Bone marrow (tissue), 2 donors: ENCODE measurements at regions not wholly inside any gene's neighbourhood (a gene's known extent, or its start where the extent isn't known, plus 50 kb on each side); places are given as distances from the start of the nearest gene placed in this dataset.

ENCODE experiments used
- DNase-seq, 2 donors: peaks; one replicate each; lab custom pipeline; 2025; lab: John Stamatoyannopoulos, UW

DNA sequence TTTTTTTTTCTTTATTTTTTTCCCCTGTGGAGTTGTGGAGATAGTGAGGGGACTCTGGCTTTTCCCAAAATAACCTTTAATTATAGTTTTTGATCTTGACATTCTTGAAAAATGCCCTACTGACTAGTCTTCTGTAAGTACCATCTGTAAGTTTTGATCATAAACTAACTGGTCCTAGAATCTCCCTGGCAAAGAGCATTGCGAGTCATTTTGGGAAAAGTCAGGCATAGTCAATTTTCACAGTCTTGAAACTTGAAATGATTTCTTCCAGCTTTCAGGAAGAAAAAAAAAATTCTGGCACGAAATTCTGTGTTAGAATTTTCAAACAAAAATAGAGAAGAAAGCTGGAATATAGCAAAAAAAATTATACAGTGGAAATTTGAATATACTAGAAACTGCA lies 181.2 kb upstream of the SNX7 start:
- no peak for DNase-seq

DNA sequence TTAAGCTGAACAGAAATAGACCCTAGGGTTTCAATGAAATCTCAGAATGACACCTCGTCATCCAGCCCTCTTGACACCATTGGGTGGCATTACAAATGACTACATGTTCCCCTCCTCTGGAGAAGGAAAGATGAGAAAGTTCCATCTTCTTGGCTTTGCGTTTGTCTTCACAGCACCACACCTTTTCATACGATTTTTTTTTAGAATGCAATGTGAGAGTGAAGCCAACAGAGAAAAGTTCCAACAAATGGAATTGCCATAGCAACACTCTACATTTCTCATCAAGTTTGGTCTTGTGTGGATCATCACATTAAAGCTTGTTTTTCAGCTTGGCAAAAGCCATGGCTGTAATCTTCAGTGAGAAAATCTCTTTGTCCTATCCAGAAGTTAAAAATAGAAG lies 183.4 kb upstream of the SNX7 start:
- DNase-seq, result no peak

DNA sequence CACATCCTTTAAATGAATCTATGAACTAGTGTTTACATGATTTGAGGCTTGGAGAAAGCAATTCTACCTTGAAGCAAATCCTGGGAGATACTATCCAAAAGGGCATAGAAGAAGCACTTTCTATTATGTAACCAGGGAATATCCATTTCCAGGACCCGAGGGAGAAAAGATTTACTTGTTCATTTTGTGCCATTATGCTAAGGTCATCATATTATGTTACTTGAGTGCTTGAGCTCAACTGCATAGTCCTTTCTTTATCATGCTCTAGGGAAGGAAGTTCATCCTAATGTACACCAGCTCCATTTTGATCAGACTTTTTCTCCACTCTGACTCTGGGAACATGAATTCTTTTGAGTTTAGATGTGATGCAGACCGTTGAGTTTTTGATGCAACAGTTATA lies 188.6 kb upstream of the SNX7 start:
- no peak for DNase-seq

GRCh38 chr1:98471633-98472032 lies 189.9 kb upstream of the SNX7 start:
- DNase-seq, result no peak

- no peak for DNase-seq
Observed at GRCh38 chr1:98468111-98468717, 193.3 kb upstream of the SNX7 start.

- no peak for DNase-seq
Observed at GRCh38 chr1:98467586-98467985, 193.9 kb upstream of the SNX7 start.

DNA sequence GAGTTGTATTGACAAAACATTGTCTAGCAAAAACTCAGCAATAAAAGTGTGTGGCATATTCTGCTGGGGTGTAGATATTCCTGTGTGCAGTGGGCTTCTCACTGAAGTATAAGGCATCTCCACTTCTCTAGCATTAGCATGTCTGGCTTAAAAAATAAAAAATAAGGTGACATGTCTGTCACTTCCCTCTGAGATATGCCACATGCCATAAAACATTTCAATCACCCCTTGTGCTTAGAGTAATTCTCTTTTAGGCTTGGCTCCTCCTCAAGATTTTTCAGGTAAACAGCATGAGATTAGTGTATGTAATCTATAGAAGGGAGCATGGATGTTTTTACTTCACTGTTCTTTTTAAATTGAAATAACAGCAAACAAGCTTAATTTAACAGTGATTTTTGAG lies 194.4 kb upstream of the SNX7 start:
- no peak for DNase-seq

DNA sequence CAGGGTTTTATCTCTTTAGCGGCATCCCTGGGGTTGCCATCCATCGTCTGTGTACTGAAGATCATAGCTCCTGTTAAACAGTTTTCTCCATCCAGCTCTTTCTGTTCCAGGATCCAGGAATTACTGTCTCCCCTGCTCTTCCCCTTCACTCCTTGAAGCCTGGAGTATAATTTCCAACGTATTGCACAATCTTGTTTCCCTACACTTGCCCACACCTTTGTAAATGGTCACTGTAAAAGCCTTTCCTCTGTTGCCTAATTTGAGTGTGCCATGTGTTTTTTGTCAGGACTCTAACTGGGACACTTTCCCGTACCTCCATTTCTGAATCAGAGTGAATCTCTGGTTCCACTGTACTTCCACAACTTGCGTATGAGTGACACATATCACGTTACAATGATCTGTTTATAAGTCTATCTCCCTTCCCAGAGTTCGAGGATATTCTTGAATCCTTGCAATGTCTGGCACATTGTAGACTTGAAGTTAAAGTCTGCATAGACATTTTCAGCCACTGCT lies 199.6 kb upstream of the SNX7 start:
- no peak for DNase-seq

DNA sequence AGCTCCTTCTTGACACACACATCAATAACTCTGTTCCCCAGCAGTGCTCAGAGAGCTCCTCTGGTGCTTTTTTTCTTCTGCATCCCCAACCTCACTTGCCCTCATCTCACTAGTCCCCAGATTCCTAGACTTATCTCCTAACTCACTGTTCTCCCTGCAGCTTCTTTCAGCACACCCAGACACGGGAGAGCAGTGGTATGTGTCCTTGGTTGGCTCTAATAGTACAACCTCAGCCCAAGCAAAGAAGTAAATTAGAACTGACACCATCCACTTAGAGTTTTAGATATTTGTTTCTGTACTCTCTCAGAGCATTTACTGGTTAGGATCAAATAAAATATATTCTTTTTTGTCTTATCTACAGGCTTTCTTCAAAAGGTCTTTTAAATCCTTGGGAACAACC lies 201.4 kb upstream of the SNX7 start:
- no peak for DNase-seq

DNA sequence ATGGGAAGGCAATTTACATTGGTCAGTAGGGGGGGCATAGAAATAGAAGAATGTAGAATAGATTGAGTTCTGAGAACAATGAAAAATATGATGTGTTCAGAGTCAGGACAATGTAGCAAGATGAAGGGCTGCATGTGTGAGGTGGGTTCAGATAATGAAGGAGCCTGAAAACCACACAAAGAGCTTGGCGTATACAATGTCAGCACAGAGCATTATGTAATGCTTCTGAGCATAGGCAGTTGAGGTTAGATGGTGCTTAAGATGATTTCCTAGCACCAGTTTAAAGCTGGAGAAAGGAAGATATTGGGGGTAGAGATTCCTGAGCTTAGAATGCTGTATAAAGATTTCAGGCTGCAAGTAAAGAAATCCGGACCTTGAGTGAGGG lies 202.0 kb upstream of the SNX7 start:
- no peak for DNase-seq

DNA sequence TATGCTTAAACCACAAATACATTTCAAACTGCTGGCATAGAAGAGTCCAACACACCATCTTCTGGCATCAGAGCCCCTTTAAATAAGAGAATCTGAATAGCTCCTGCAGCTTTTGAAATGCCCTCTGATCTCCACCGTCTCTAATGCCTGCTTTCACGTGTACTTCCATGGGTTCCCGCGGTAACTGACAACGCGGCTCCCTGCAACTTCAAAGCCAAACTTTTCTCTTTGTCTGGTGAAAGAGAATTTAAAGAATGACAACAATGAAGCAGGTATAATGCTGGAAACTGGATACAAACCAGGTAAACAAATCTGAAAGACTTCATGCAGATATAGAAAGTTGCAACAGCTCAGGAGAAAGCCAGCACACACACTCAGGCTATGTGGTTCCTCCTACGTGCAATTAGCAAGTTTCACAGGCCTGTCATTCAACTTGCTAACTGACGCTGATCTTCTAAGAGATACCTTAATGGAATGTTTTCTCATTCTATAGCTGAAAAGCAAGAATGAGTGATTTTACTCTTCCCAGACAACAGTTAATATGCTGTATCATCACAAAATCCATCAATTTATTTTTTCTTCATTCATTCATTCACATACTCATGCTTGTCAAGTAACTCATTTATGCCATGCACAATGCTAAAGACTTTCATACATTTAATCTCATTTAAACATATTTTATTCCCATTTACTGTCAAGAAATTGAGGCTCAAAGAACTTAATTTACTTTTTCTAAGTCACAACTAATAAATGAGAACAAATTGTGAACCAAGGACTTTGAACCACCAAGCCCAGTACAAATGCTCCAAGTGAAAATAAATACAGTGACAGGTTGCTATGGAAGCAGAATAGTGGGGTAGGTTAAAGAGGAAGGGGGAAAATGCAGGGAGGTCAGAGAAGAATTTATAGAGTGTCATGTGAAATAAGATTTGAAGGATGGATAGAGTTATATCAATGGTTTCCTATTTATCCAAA lies 202.7 kb upstream of the SNX7 start:
- DNase-seq, result no peak

GRCh38 chr1:98457248-98457647 lies 204.3 kb upstream of the SNX7 start:
- no peak for DNase-seq

DNA sequence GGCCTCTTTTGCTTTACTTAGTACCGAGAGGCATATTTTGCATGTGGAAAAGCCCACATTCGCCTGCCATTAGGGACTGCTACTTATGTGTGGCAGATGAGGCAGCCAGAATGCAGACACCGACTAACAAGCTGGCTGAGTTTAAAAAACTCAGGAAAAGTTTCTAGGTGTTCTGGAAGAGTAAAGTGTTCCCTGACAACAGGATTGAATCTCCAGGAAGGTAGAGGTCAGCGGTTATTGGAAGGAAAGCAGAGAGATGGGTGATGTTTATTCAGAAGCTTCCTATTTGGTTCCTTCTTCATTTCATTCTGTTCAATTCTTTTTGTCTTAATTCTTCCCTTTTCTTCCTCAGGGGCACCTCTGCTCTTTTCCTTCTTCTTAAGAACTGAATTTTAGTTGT lies 206.9 kb upstream of the SNX7 start:
- DNase-seq, result no peak

DNA sequence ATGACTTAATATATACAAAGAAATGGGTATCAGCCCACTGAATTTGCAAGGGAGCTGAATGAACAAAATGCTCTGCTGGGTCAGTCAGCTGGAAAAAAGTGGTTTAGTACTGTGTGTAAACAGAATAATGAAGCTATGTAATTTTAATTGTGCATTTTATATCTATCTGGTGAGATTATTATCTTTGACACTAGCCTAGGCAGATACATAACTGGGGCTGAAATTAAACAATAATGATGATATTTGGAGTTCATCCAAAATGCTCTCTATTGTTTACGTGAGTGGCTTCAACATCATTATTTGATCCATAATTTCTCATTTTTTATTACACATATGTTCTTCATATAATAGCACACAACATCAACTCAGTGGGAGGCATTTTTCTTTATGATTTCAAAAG lies 208.5 kb upstream of the SNX7 start:
- DNase-seq, result no peak

- DNase-seq, result no peak
Observed at GRCh38 chr1:98452162-98452561, 209.4 kb upstream of the SNX7 start.

DNA sequence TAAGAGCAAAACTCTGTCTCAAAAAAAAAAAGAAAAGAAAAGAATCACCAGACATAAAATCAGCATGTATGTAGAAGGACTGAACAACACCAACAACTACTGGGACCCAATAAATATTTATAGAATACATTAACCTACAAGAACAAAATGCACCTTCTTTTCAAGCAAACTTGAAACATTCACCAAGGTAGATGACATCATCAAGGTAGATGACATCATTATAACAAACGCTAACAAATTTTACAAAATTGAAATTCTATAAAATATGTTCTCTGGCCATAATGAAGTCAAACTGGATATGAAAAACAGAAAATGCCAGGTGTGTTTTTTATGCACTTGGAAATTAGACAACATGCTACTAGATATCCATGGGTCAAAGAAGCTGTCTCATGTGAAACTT lies 220.2 kb upstream of the SNX7 start:
- no peak for DNase-seq

GRCh38 chr1:98439471-98439870 lies 222.1 kb upstream of the SNX7 start:
- no peak for DNase-seq

GRCh38 chr1:98437540-98437939 lies 224.0 kb upstream of the SNX7 start:
- DNase-seq, result no peak

DNA sequence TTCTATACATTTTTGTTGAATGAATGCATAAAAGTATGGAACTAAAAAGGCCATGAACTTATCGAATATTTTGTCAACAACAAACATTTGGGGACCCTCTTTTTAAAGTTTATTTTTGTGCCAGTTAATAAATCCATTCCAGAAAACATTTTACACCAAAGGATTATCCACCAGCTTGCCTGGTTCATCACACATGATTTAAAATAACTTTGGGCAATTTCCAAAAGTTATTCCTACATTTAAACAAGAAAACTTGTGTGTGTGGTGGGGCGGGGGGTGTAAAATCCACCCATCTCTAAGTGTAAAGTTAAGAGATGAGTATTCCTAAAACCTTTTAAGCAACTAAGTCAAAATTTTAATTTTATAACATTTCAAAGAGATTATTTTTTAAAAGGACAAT lies 224.5 kb upstream of the SNX7 start:
- DNase-seq, result no peak

DNA sequence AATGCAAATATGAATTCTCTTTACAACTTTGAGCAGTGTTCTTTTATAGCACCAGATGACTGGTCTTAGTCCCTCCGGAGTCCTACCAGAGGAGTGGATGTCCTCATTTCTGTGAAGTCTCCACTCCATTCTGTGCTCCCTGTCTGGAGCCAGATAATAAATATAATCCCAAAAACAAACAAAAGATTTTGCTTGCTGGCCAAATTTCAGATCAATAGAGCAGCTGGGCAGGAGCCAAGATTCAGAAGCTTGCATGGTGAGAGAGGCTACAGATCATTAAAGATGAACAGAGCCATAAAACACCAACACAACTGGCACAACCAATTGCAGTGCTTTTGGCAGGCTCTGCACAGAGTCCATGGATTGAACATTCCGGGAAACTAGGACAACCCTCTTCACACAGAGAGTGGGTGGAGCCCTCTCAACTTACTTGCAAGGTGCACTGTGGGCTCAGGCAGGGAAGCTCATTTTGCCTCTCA lies 231.5 kb upstream of the SNX7 start:
- no peak for DNase-seq

- no peak for DNase-seq
Observed at GRCh38 chr1:98428864-98429263, 232.7 kb upstream of the SNX7 start.

DNA sequence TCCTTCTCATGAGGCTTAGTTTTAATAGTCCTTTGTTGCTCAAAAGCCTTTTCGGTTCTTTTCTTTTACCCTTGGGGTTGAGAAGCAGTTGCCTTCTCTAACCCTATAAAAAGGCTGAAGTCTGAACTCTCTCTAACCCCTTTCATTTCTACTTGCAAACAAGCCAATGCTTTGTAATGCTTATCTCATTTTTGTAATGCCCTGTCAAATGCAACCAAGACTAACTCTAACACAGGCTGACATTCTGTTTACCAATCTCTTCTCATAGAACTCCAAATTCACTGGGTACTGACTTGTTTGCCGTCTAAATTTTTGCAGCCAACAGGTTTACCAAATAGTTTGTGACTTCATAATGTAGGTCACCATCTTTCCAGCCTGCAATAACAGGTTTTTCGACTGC lies 233.9 kb upstream of the SNX7 start:
- DNase-seq, result no peak

DNA sequence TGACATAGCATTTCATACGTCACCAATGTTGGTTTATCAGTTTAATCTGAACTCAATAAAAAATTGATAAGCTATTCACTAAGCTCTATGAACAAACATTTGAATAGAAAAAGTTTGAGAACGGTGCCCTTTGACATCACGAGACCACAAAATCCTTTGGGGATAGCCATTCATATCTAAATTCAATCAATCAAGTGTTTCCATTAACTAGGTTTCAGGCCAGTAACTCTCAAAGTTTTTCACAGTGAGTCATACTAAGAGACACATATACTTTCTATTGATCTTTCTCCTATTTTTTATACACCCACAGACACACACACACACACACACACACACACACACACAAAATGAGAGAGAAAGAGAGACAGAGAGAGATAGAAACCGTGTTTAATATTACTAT lies 235.4 kb upstream of the SNX7 start:
- no peak for DNase-seq
